ENCODE measurements at regions not wholly inside any gene's neighbourhood (a gene's known extent, or its start where the extent isn't known, plus 50 kb on each side); places are given as distances from the start of the nearest gene placed in this dataset.
"Not testable (repeated sequence)": the region's sequence is repeated elsewhere in the genome, so short reads cannot be mapped to it uniquely, and the experiment has no call there.

DNA sequence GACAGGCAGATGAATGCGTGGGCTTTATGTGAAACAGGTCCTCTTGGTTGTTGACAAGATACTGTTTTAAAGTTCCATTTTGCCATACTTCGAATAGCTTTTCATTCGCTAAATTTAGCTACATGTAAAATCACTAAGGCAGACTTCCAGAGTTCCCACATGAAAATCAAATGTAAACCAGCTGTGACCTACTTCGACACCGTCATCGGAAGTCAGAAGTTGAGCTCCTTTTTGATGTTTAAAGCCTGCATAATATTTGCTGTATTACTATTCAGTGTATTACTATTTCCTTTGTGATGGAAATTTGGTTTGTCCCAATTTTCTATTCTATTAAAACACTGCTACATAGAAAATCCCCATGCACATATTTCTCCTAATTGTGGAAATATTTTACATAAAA, 115.3 kb downstream of the IGLL1 start:
- not testable (repeated sequence) for DNase-seq (ENCODE audit: low read depth in 2 of 2, low spot score in 1 of 2)

GRCh38 chr22:23460517-23461031, 119.5 kb downstream of the IGLL1 start:
- not testable (repeated sequence) for DNase-seq (ENCODE audit: low read depth in 2 of 2, low spot score in 1 of 2)

DNA sequence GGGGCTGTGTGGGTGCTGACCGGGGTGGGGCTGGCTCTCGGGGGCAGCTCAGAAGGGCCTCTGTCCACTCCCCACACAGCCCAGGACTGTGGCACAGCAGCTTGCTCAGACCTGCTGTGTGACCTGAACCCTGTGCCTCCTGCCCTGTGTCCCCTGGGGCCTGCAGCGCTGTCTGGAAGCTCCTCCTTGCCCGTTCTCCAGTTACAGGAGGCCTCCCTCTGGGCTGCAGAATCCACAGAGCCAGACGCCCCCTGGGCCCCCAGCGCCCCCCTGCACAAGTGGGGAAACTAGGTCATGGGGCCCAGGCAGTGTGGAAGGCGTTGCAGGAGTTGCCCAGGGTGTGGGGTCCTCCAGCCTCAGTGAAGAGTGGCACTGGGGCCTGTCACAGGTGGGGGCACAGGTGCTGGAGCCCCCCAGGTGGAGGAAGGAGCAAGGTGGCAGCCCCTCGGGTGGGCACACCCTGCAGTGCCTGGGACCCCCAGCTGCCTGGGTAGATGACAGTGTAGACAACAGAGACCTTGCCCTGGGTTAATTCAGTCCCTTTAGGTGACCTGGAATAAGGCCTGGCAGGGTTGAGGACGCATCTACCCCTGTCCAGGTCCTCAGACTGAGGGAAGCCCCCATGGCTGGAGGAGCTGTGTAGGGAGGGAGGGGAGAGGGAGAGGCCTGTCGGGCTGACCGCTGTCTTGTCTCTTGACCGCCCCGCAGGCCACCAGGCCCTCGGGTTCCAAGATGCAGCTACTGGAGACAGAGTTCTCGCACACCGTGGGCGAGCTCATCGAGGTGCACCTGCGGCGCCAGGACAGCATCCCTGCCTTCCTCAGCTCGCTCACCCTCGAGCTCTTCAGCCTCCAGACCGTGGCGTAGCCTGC, 120.2 kb downstream of the IGLL1 start:
- not testable (repeated sequence) for DNase-seq (ENCODE audit: low read depth in 2 of 2, low spot score in 1 of 2)

- DNase-seq (ENCODE audit: low read depth in 2 of 2, low spot score in 1 of 2): no peak
Measured at GRCh38 chr22:23458663-23459541, 121.2 kb downstream of the IGLL1 start.

DNA sequence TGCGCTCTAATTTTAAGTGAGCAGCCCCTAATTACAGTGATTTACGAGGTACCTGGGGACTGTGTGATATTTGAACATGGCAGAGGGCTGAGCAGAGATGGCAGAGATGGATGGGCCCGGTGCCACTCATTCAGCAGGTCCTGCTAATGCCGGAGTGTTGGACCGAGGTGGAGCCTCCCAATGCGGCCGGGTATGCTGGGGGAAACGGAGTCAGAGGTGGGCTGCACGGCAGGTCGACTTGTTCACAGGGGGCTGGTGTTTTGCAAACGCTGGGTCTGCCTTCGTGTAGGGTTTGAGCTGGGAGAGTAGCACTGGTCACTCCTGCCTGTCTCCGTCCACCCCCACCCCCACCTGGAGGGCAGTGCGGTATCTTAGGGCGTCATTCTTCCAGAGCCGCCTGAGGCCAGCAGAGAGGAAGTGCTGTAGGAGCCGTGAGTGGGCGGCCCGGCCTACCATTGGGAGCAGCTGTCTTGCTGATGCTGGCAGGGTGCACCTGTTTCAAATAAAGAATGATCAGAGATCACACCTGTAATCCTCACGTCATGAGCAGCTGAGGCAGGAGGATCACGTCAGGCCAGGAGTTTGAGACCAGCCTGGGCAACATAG, 122.6 kb downstream of the IGLL1 start:
- no peak for DNase-seq (ENCODE audit: low read depth in 2 of 2, low spot score in 1 of 2)

- not testable (repeated sequence) for DNase-seq (ENCODE audit: low read depth in 2 of 2, low spot score in 1 of 2)
Measured at GRCh38 chr22:23456666-23457379, 123.3 kb downstream of the IGLL1 start.

- not testable (repeated sequence) for DNase-seq (ENCODE audit: low read depth in 2 of 2, low spot score in 1 of 2)
Measured at GRCh38 chr22:23454345-23454744, 125.7 kb downstream of the IGLL1 start.

GRCh38 chr22:23453277-23453676, 126.8 kb downstream of the IGLL1 start:
- no peak for DNase-seq (ENCODE audit: low read depth in 2 of 2, low spot score in 1 of 2)

GRCh38 chr22:23452231-23453010, 127.7 kb downstream of the IGLL1 start:
- DNase-seq (ENCODE audit: low read depth in 2 of 2, low spot score in 1 of 2): no peak

- not testable (repeated sequence) for DNase-seq (ENCODE audit: low read depth in 2 of 2, low spot score in 1 of 2)
Measured at GRCh38 chr22:23451452-23452230, 128.4 kb downstream of the IGLL1 start.

DNA sequence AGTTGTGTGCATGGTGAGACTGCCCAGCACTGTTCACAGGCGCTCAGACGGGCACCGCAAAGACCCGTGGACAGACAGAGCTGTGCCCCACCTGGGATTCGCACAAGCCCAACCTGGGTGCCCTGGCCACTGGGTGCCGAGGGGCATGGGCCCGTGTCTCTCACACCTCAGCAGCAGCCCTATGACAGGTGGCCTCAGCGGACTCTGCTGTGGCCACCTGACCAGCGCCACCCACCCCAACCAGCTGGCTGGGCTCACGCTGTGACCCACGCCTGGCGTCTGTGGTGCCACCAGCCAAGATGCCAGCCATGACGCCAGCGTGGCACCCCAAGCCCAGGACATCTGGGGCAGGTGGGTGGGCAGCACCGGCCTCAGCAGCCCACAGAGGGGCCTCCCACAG, 129.3 kb downstream of the IGLL1 start:
- DNase-seq (ENCODE audit: low read depth in 2 of 2, low spot score in 1 of 2): not testable (repeated sequence)

DNA sequence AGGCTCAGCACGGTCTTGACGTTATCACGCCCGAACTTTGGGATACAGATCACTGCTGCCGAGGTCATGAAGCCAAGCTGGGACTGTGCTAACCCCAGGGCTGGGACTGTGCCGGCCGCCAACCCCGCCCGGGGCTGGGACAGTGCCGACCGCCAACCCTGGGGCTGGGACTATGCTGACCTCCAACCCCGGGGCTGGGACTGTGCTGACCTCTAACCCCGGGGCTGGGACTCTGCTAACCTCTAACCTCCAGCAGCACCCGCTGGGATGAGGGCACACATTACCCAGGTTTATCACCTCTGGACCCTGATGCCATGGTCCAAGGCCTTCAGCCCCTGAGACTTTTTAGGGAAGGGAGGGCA, 129.7 kb downstream of the IGLL1 start:
- no peak for DNase-seq (ENCODE audit: low read depth in 2 of 2, low spot score in 1 of 2)

DNA sequence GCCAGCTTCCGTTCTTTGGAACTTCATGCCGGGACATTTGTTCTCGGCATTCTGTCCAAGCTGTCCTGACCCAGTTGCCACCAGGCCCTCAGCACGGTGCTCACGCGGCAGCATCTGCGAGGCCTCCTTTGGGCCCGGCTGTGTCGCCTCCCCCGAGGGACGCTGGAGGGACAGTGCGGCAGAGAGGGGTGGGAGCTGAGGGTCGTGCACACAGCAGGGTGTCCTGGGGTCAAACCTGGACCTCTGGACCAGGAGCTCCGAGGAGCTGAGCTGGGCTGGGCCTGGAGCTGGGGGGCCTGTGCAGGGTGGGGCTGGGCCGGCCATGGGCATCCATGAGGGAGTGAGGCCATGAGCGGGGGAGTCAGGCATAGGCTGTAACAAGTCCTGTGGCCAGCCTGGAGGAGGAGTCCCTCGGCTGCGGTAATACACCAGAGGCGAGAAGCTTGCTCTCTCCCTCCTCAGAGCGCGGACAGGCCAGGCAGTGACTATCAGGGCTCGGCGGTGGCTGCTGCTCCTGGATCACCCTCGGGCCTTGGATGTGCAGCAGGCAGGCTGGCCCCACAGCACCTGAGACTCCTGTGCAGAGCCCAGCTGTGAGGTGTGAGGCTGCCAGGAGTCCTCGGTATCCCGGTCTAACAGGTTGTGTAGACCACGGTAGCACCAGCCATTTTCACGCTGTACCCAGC, 130.2 kb downstream of the IGLL1 start:
- not testable (repeated sequence) for DNase-seq (ENCODE audit: low read depth in 2 of 2, low spot score in 1 of 2)

- not testable (repeated sequence) for DNase-seq (ENCODE audit: low read depth in 2 of 2, low spot score in 1 of 2)
Measured at GRCh38 chr22:23448499-23449288, 131.4 kb downstream of the IGLL1 start.

DNA sequence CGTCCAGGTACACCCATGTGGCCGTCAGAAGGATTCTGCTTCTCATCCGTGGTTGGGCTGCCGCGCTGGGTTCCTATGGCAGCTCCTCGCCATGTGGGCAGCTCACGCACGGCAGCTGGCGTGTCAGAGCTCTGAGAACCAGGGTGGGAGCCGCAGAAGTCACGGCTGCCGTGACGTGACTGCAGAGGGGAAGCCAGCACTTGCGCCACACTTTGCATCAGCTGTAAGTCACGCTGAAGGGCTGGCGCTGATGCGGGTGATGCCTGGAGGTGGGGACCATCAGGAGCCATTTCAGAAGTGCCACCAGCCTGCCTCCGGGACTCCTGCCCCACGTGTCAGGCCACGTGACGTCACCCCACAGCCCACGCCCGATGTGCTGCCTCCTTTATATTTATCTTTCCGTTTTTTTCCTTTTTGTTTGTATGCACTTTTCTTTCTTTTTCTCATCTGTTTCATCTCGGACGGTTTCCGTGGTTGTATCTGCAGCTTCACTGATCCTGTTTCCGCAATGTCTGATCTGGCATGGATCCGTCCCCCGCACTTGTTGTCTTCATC, 133.2 kb downstream of the IGLL1 start:
- DNase-seq (ENCODE audit: low read depth in 2 of 2, low spot score in 1 of 2): no peak

DNA sequence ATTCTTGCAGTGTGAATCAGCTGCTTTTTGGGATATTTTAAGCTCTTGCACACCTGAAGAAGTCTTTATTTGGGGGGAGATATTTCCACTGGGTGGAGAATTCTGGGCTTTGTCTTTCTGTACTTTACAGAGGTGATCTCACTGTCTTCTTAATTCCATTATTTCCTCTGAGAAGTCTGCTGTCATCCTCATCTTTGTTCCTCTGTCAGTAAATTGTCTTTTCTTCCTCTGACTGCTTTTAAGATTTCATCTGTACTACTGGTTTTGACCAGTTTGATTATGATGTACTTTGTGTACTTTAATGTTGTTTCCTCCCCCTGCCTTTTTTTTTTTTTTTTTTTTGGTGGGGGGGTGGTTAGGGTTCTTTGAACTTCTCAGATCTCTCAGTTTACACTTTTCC, 133.9 kb downstream of the IGLL1 start:
- DNase-seq (ENCODE audit: low read depth in 2 of 2, low spot score in 1 of 2): not testable (repeated sequence)

- DNase-seq (ENCODE audit: low read depth in 2 of 2, low spot score in 1 of 2): not testable (repeated sequence)
Measured at GRCh38 chr22:23443905-23444304, 136.2 kb downstream of the IGLL1 start.

Data from stimulated activated CD8-positive, alpha-beta memory T cell treated with anti-CD3 and anti-CD28 coated beads, Interleukin-4, amount 100 ng/mL, for 1 hour (primary cell).